HG03442 (cell line): ENCODE measurements at regions not wholly inside any gene's neighbourhood (a gene's known extent, or its start where the extent isn't known, plus 50 kb on each side); places are given as distances from the start of the nearest gene placed in this dataset.
"Not testable (repeated sequence)": the region's sequence is repeated elsewhere in the genome, so short reads cannot be mapped to it uniquely, and the experiment has no call there.

ENCODE experiments used
- ATAC-seq: cut with Tn5 transposase; IDR thresholded peaks from one replicate; pipeline ENCODE4 v1.9.1; 2021; ENCODE audit warnings: mild to moderate bottlenecking, moderate library complexity; ENCODE audit not compliant: unreplicated experiment

DNA sequence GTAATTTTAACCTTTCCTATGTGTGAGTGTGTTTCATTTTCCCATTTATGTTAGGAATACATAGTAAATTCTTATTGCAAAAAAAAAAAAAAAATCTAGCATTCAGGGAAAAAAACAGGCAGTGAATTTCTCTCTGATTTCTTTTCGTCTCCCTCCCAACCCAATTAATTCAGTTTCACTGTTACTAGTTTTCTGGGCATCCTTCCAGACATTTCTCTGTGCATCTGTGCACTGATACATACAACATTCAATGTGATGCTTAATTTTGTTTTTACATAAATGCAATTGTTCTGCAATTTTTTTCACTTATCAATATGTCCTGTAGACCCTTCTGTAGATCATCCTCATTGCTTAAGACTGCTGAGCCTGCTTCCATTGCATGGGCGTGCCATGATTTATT is 694.3 kb upstream of the TBX3 start:
- ATAC-seq: no peak

DNA sequence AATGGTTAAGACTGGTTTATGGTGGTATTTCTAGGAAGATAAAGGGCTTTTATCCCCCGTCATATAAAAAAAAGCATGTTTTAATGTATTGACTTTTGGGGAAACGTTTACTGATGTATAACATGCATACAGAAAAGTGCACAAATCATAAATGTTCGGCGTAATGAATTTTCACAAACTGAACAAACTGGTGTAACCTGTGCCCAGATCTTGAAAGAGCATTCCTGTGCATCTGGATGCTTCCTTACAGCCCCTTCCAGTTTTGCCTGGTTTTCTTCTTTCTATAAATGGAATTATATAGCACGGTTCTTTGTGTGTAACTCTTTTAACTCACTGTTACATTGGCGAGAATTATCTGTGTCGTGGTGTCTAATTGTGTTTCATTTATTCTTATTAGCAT is 693.8 kb upstream of the TBX3 start:
- ATAC-seq: no peak

DNA sequence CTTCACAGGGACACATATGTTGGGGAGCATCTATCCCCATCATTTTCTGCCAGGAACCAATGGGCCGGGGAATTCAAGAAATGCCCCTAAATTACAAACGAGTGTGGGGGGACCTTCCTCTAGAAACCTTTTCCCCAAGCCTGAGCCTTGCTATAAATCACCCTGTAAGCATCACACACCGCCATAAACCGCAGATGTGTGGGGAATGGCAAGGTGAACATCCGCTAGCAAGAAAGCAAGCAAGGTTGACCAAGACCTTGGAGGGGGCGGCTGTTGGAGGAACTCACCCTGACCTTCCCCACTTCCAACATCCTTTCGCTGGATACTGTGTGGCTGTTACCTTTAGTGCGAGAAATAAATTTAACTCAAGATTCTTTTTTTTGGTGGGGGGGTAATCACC is 693.3 kb upstream of the TBX3 start:
- ATAC-seq: no peak

DNA sequence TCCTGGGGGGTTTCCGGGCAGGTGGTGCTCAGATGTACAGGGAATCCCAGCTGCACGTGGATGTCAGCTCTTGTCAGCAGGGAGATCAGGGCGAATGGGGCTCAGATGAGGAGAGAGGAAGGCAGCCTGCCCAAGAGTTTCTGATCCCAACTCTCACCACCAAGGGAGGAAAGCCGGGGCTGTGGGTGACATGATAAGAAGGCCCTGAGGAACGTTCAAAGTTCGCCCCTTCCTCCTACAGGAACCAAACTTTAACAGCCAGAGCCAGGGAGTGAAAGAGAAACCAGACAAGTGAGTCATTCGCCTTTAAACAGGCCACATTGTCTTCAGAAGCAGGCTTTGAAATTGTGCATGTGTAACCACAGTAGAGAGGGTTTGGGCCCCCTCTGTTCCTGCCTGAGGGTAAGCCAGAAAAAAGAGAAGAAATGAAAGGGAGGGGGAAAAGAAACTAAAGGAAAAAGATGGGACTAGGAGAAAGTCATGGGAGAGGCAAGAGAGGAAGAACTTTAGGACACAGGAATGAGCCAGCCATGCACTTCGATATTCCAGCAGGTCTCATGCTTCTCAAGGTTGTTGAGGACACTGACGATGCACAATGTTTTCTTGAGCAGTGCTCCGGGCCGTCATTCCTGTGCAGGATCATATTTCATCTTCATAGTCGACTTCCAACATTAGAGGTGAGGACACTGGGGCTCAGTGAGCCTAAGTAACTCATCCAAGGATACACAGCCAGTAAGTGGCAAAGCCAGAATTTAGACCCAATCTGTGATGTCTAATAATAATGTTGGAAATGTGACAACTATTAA is 691.4 kb upstream of the TBX3 start:
- ATAC-seq: peak; percentile 96

DNA sequence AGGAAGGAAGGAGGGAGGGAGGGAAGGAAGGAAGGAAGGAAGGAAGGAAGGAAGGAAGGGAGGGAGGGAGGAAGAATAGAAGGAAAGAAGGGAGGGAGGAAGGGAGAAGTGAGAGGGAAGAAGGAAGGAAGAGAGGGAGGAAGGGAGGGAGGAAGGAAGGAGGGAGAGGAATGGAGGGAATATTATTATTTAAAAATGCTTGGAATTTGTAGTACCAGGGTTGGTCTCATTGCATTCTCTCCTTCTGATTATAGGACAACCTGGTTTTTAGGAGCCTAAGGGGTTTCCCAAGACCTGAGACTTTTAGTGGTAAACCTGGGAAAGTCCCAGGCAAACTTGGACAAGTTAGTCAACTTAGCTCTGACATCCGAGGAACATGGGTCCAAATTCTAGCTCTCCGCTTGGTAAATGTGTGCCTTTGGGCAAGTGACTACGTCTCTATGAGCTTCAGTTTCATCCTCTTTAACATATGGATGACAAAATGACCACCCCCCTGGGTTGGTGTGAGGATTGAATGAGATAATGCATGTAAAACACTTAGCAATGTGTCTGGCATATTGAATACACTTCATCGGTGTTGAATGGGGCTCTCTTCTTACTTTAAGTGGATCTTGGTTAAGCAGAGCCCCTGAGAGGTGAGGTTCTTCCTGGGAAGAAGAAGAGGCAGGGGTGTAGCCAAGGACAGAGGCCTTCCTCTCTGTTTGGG is 690.7 kb upstream of the TBX3 start:
- no peak for ATAC-seq

DNA sequence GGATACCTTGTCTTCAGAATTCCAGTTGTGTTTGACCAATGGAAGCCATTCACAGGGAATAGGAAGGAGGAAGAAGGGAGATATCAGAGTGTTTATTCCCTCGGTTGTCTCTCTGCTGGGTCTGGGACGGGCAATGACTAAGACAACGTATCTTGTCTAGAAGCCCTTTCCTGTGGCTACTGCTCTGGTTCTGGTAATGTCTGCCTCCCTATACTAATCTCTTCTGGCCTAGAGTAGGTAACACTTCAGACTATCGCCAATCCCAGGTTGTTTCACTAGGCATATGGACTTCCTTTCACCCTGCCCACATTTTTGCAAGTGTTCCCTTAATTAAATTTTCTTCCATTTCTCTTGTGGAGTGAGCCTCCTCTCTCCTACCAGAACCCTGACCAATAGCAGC is 687.7 kb upstream of the TBX3 start:
- no peak for ATAC-seq

DNA sequence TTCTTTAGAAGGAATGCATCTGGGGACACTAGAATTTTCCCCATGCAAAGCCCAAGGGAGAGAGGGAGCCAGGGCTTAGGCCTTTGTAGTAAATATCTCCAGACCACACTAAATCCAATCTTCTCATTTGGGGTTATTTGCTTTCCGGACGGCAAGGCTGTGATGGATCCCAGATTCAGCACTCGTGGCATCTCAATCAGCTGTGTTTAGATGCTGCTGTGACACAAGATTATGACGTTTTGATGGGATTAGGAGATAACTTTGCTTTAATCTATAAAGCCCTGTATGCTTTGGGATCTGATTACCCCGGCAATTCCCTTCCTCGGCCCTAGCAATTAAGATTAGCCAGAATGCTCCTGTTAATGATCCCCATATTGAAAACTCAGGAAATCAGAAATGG is 686.7 kb upstream of the TBX3 start:
- no peak for ATAC-seq

DNA sequence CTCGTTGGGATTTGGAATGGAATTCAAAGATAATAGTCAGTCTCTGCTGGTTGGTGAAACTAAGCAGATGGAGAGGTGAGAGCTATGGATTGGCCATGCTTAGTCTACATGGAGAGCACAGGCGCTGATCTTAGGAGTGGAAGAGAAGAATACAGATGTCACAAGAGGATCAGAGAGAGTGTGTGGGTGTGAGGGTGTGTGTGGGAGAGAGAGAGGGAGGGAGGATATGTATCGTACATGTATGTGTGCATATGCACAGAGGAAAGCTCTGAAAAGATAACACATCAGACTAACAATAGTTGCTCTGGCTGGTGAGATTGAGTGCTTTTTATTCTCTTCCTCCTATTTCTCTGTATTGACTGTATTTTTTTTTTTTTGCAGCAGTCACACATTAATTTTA is 686.2 kb upstream of the TBX3 start:
- ATAC-seq: no peak

DNA sequence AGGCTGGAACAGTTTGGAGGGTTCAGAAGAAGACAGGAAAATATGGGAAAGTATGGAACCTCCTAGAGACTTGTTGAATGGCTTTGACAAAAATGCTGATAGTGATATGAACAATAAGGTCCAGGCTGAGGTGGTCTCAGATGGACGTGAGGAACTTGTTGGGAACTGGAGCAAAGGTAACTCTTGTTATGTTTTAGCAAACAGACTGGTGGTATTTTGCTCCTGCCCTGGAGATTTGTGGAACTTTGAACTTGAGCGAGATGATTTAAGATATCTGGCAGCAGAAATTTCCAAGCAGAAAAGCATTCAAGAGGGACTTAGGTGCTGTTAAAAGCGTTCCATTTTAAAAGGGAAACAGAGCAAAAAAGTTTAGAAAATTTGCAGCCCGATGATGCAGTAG is 682.3 kb upstream of the TBX3 start:
- ATAC-seq: not testable (repeated sequence)

DNA sequence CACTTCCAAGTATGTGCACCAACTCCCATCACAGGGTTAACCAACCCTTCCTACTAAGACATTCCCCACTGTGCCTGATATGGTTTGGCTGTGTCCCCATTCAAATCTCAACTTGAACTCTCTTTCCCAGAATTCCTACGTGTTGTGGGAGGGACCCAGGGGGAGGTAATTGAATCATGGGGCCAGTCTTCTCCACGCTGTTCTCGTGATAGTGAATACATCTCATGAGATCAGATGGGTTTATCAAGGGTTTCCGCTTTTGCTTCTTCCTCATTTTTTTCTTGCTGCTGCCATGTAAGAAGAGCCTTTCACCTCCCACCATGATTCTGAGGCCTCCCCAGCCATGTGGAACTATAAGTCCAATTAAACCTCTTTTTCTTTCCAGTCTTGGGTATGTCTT is 681.8 kb upstream of the TBX3 start:
- ATAC-seq: not testable (repeated sequence)

DNA sequence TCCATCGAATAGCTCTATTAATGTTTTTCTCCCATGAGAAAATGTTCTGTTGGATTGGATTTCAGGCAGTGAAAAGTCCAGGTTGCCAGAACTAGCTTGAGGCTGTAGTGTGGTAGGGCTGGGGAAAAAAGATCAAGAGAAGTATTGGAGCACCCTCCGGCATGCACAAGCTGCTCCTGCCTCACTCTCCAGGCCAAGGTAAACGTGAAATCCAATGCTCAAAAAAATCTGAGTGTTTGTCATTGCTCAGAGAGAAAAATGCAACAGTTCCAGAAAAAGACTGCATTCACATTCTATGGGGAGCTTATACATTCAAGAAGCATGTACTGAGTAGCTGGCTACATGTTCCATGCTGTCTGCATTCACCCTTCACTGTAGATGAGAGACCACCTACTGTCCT is 680.9 kb upstream of the TBX3 start:
- no peak for ATAC-seq

DNA sequence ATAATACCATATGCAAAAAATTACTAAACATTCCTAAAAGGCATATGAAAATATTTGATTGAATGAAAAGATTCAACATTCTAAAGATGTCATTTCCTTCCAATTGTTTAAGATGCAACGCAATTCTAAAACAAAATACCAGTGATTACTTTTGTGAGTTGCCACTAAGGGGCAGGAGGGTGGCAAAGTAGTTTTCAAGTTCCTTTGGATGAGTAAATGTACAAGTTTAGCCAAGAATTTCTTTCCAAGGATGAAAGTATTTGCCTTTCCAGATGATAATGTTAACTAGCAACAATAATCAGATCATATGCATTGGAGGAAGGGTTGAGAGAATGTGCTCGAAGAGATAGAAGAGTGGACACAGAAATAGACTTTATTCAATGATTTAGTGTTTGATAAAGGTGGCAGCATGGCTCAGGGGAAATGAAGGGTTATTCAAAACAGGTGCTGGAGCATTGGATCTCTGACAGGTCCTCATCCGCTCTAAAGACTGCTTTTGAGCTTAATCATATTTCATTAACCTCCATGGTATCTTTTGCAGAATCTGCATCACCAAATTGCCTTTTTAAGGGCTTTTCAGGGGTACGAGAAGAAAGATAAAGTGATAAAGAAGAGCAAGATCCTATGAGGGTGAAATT is 678.5 kb upstream of the TBX3 start:
- no peak for ATAC-seq

DNA sequence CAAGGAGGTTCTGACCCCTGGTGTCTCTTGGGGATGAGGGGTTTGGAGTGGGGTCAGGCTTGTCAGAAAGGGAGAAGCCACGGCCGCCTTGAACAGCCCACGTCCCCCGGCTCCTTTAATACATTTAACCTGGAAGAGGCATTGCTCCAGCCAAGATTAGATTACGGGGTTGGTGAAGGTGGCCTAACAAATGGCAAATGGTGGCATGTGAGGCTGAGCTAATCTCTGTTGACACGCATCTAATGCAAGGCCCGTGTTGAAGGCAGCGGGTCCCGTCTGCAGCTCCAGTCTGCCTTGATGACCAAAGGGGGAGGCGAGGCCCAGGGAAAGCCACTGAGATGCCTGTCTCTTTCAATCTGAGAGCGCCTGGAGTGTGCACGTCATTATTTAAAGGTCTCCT is 673.7 kb upstream of the TBX3 start:
- ATAC-seq: no peak

DNA sequence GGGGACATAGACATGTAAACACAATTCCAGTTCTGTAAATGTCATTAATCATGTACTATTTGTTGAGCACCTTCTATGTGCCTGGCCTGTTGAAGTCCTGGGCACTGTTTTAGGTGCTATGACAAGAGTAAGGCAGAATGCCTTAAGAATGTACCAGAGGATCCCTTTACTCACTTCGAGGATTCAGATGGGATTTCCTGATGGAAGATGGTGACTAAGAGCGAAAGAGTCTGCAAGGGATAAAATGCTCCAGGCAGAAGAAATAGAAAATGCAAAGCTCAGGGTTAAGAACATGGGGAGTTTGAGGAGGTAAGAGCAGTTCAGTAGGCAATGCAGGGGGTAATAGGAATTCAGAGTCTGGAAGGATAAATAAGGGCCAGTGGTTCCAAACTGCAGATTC is 671.3 kb upstream of the TBX3 start:
- no peak for ATAC-seq

DNA sequence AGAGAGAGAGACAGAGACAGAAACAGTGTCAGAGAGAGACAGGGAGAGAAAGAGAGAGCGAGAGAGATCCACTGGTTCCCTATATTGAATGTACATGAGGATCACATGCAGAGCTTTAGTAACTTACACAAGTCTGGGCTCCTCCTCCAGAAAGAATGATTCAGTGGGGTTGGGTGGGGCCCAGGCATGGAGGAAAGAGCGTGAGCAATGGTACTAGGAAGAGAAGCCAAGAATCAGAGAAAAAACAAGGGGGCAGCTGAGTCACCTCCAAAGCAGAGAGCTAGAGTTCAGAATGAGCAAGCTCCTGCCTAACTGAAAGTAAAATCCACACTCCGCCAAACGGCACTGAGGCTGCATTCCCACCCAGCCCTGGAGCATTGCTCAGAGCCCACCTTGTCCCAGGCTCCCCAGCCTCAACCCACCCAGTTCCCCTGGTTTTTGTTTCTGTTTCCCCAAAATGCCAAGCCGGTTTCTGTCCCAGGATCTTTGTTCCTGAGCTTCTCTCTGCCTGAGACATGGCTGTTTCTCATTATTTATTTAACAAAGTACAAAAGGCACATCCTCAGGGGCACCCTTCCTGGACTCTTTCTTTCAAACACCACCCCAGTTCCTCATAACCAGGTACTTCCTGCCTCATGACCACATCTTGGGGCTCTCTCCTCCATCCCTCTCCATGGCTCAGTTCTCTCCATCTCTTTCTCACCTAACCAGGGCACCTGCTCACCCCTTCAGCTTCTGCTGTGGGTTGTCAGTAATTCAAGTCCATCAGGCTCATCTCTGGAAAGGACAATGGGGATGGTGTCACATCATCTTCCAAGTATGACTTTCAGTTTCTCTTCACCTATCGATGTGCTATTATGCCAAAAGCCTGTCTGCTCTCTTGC is 670.3 kb upstream of the TBX3 start:
- no peak for ATAC-seq

DNA sequence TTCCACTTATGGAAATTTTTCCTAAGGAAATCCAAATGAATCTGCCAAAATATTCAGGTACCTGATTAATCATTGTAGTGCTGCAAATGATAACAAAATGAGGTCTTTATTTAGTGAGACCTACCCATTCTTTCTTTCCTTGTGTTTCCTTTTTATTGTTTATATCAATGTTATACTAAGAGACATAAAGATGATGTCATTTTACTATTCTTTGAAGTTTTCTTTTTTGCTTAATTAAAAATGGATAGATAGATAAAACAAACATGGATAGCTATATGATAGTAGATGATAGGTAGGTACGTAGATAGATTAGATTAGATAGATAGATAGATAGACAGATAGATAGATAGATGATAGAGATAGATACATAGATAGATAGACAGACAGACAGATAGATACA is 669.5 kb upstream of the TBX3 start:
- ATAC-seq: no peak

DNA sequence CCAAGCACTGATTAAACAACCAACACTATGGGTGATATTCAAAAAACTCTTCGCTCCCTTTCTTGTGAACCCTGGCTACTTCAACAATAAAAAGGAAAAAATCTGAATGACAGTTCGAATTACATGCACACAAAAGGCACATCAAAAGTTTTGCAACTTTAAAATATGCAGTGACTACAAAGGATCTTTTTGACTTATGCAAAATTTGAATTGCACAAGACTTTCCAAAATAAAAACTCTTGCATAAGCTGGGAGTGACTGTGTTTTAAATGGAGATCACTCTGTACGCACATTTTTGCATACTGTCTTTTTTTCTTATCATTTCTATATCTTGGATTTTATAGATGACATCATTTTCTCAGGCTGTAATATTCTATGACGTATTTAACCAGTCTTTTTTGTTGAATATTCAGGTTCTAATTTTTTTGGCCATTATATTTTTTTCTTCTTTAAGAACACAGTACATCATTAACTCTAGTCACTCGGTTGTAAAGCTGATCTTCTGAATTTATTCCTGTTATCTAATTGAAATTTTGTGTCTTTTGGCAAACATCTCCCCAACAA is 667.6 kb upstream of the TBX3 start:
- ATAC-seq: no peak

DNA sequence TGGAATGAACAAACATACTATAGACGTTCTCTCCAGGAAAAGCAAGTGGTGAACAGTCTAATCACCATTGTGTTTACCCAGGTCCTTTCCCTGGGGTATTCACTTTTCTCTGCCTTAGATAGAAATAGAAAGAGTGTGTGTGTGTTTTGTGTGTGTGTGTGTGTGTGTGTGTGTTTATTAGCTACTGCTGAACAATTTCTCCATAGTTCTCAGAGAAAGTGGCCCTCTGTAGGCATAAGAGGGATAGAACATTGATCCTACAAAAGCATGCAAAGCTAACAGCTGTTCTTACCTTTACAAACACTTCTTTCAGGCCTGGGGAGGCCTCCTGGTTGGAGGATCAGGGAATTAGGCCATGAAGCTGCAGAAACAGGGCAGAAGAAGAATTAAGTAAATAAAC is 665.7 kb upstream of the TBX3 start:
- ATAC-seq: no peak

DNA sequence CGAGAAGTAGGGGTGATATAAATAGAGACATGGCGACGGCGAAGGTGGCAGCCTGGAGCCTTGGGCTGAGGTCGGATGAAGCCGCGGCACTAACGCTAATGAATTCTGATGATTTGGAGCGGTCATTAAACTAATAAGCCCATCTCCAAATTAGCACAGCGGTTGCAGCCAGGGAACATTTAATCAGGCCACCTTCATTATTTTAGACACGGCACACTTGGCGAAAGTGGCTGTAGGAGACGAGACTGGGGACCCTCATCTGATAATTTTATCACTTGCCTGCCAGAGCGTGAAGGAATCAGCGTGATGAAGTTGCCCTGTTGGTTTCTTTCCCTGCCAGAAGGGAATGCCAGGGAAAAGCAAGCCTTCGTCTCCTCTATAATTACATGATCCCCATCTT is 664.3 kb upstream of the TBX3 start:
- ATAC-seq: no peak

DNA sequence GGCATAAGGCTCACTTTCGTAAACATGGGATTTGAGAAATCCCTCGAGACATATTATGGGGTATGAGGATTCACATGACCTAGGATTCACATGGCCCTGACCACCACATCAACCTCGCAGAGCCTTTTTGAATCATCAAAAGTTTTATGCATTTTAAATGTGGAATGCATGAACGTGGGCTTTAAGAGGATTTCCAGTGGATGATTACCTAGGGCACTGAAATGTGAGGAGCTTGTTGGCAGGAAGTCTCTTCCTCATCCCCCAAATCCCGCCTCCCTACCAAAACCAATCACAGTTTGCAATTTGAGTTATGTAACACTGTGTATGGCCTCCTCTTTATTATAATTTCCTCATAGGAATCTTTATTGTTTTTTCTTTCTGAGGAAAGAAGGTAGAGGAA is 659.6 kb upstream of the TBX3 start:
- no peak for ATAC-seq

DNA sequence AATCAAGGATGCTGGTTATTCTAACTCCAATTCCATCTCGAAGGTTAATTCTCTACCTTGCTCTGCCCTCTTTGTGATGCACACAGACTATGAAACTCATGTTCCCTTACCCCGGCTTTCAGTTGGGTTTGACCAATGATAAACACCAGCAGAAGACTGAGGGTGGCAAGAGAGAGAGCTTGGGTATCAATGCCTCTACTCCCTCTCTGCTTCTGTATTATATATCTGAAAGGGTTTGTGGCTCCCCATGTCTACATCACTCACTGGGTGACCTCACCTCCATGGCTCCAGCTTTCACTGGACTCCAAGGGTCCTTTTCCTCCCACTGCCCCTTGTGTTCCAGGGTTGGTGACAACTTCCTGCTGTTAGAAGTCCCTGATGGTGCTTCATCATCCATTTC is 659.0 kb upstream of the TBX3 start:
- ATAC-seq: no peak
